NB4 (cell line): ENCODE measurements at regions not wholly inside any gene's neighbourhood (a gene's known extent, or its start where the extent isn't known, plus 50 kb on each side); places are given as distances from the start of the nearest gene placed in this dataset.

Source experiments
- DNase-seq: peaks from one replicate; pipeline ENCODE4 v3.0.0; 2010; ENCODE audit warnings: low read depth
- H3K4me3 ChIP-seq: one replicate; pipeline ENCODE4 v1.5.1; 2011; ENCODE audit warnings: mild to moderate bottlenecking, low read depth, low read length, moderate library complexity
- CTCF ChIP-seq: IDR thresholded peaks from one replicate; pipeline ENCODE4 v1.5.1; 2012; ENCODE audit warnings: low read depth, low read length
- MAX ChIP-seq: IDR thresholded peaks from 2 replicates; pipeline ENCODE4 v1.6.1; 2011; ENCODE audit warnings: low read depth, low read length
- MYC ChIP-seq: IDR thresholded peaks from 2 replicates; pipeline ENCODE4 v1.6.1; 2011; ENCODE audit warnings: low read depth, low read length
- POLR2A ChIP-seq: IDR thresholded peaks from 2 replicates; pipeline ENCODE4 v1.6.1; 2011; ENCODE audit warnings: mild to moderate bottlenecking; ENCODE audit not compliant: insufficient read length; ENCODE audit errors: extremely low read depth

GRCh38 chr6:159446340-159446739, 246.7 kb downstream of the SOD2 start:
- TF ChIP-seq POLR2A: no peak
- TF ChIP-seq MYC: no peak
- TF ChIP-seq MAX: no peak
- no peak for TF ChIP-seq CTCF
- no peak overlapping the region for H3K4me3 ChIP-seq
- DNase-seq: no peak

GRCh38 chr6:159445351-159445750, 247.7 kb downstream of the SOD2 start:
- no peak for DNase-seq
- H3K4me3 ChIP-seq: no peak overlapping the region
- TF ChIP-seq POLR2A (no peak), MYC (no peak), MAX (no peak), CTCF (no peak)

- no peak for TF ChIP-seq CTCF
- no peak for TF ChIP-seq POLR2A
- no peak for TF ChIP-seq MYC
- TF ChIP-seq MAX: no peak
- no peak for DNase-seq
These were observed 248.8 kb downstream of the SOD2 start for GRCh38 chr6:159444056-159444760.

GRCh38 chr6:159443417-159443920, 249.6 kb downstream of the SOD2 start:
- DNase-seq: no peak
- H3K4me3 ChIP-seq: no peak overlapping the region
- TF ChIP-seq MYC: no peak
- TF ChIP-seq POLR2A: no peak
- TF ChIP-seq MAX: no peak
- TF ChIP-seq CTCF: no peak

More at GRCh38 chr6:159444056-159444760, 248.8 kb downstream of the SOD2 start:
- H3K4me3 ChIP-seq: no peak overlapping the region

- TF ChIP-seq POLR2A (no peak), CTCF (no peak), MYC (no peak), MAX (no peak)
- no peak for DNase-seq
- H3K4me3 ChIP-seq: no peak overlapping the region
These were observed 251.4 kb downstream of the SOD2 start for GRCh38 chr6:159441704-159441981.
